Hematopoietic multipotent progenitor cell (in vitro differentiated cells): ENCODE measurements at regions not wholly inside any gene's neighbourhood (a gene's known extent, or its start where the extent isn't known, plus 50 kb on each side); places are given as distances from the start of the nearest gene placed in this dataset.
"Not testable (repeated sequence)": the region's sequence is repeated elsewhere in the genome, so short reads cannot be mapped to it uniquely, and the experiment has no call there.

ENCODE experiments used
- DNase-seq, 3 donors: peaks; one replicate each; pipeline ENCODE4 v3.0.0-alpha.2; 2011 to 2015; ENCODE audit warnings: low read depth in 2 of 3, low spot score in 2 of 3

DNA sequence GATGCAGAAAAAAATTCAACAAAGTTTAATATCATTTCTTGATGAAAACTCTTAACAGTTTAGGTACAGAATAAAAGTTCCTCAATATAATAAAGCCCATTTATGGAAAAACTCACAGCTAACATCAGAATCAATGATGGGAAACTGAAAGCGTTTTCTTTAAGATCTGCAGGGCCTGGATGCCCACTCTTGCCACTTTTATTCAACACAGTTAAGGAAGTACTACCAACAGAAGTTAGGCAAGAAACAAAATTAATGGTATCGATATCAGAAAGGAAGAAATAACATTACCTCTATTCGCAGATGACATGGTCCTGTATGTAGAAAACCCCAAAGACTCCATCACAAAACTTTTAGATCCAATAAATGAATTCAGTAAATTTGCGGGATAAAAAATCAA, 542.4 kb upstream of the RGMB start:
- DNase-seq, result no peak

DNA sequence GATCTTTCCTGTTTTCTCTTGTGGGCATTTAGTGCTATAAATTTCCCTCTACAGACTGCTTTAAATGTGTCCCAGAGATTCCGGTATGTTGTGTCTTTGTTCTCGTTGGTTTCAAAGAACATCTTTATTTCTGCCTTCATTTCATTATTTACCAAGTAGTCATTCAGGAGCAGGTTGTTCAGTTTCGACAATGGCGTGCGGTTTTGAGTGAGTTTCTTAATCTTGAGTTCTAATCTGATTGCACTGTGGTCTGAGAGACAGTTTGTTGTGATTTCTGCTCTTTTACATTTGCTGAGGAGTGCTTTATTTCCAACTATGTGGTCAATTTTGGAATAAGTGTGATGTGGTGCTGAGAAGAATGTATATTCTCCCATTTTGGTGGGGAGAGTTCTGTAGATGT, 535.7 kb upstream of the RGMB start:
- not testable (repeated sequence) for DNase-seq

DNA sequence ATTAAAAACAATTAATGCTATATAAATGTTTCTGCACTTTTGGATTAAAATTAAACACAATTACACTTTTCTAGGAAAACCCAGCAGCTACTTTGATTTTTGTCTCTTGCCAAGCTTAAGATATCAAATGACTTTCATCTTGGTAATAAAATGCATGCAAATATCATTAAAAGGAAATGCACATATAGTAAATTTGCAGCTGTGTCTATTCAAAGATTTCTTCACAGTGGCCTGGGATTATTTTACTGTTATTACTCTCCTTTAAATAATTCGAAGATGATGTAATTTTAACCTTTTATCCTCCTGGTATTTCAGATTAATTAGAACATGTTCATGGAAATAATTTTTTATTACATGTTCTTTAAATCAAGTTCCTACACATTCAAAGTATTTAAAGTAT, 529.5 kb upstream of the RGMB start:
- DNase-seq, result no peak

DNA sequence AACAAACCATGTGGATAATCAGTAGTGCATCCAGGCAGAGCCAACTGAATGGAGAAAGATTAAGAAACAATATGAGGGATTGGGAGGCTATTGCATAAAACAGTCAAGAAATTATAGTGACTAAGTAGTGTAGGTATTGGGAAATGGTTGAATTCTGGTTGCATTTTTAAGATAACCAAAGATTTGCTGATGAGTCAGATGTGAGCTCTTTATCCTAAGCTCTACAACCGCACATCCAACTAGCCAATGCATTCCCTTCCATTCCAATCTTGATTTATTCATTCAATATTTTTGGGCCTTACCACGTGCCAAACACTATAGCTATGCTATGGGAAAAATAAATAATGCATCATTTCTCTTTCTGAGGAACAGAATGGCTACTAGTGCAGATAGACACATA, 524.5 kb upstream of the RGMB start:
- no peak for DNase-seq

DNA sequence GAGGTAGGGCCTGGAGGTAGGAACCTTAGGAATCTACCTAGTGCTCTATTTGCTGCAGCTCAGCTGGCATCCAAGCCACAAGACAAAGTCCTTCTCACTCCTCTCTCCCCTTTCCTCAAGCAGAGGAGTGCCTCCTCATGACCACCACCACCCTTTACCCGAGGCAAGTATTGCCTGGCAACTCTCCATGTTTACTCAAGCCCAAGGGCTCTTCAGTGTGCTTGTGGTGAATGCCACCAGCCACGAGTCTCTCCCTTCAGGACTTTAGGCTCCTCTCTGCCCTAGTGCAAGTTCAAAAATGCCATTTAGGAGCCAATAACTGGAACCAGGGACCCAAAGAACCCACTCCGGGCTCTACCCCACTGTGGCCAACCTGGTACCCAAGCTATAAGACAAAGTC, 514.5 kb upstream of the RGMB start:
- DNase-seq, result no peak

DNA sequence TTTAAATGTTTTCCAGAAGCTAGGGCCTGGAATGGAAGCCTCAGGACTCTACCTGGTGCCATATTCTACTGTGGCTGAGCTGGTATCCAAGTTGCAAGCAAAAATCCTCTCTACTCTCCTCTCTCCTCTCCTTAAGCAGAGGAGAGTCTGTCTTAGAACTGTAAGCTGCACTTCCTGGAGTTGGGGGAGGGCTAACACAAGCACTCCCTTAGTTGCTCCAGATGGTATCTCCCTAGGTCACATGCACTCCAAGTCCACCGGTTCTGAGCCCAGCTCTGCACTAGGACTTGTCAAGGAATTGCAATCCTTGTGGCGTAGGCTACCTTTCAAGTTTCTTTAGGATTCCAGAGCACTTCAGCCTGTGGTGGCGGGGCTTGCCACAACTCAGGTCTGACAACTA, 513.9 kb upstream of the RGMB start:
- DNase-seq, result no peak

DNA sequence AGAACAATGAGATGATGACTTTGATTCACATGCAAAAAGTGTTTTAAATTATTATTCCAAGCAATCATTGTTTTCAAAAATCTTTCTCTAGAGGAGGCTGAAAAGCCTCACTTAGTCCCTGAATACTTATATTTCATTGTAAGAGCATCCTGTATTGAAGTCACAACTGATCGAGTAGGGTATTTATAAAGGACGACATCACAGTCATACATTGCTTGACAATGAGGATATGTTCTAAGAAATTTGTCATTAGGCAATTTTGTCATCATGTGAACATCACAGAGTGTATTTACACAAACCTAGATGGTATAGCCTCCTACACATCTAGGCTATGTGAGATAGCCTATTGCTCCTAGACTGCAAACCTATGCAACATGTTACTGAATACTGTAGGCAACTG, 510.4 kb upstream of the RGMB start:
- DNase-seq, result no peak

DNA sequence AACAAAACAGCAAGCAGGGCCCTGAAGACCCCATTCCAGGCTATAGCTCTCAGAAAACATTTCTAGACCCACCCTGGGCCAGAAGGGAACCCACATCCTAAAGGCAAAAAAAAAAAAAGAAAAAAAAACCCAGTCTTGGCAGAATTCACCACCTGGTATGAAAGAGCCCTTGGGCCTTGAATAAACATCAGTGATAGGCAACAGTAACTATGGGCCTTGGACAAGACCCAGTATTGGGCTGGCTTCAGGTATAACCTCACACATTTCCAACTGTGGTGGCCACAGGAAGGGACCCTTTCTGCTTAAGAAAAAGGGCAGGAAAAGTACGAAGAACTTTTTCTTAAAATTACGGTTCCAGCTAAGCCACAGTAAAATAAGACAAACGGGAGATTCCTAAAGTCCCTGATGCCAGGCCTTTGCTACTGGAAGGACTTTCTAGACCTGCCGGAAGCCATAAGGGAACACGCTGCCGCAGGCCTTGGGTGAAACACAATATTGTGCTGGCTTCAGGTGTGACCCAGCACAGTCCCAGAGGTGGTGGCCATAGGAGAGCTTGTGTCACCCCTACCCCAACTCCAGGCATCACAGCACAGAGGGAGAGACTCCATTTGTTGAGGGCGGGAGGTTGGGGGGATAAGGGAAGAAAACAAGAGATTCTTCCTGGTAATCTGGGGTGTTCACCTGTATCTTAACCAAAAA, 505.2 kb upstream of the RGMB start:
- DNase-seq, result no peak

DNA sequence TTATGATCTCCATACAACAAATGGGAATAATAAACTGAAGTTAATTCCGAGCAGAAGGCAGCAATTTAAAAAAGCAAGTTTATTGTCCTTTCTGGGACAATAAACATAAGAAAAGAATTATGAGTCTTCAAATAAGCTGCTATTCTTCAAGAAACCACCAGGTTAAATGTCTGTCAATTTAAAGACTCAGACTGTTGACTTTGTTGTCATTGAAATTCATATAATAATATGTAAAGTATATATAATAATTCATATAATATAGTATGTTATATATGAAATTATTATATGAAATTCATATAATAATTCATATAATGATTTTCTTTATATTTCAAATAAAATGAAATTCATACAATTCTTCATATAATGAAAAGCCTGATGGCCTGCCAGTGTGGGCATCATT, 497.5 kb upstream of the RGMB start:
- no peak for DNase-seq

DNA sequence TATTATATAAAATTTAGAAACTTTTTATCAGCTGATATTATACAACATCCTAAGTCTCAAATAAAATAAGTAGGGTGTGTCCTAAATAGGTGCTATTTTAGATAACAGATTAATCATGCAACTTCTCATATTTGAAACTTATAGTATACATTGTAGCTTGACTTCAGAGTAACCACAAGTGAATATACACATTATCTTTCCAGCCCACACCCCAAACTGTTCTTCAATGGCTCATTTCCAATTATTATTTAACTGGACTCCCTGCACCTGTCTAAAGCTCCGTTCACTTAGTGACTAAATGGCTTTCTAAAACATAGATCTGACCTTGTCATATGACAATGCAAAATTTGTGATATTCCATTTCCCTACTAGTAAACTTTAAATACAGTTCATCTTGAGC, 490.9 kb upstream of the RGMB start:
- no peak for DNase-seq

DNA sequence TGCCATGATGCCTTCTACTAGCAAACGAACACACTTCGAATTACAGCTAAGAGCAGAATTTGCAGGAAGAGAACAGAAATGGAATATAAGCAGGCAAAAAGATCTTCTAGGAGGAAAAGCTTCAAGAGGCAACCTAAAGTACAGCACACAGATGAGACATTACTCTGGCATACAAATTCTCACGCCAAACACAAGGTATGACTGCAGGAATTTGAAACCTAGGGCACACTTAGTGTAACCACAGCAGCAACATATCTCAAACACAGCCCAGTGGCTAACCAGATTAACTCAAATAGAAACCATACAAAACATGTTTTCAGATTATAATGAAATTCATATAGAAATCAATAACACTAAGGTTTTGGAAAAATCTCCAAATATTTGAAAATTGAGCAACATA, 481.0 kb upstream of the RGMB start:
- DNase-seq, result no peak

DNA sequence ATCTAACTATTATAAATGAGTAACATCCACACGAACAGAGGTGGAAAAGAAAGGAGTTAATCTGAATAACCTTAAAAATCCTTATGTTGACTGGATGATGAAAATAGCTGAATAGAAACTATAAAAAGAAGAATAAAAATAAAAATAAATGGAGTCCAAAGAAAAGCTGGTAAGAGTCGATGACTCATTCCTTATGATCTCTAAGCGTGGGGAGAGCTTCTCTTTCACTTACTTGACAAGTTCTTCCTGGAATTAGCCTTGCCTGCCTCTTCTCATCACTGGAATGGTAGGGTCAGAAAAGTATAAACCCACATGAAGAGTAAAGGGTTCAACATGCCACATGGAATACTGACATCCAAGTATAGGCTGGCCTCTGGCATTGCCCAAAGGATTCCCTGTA, 477.0 kb upstream of the RGMB start:
- DNase-seq, result no peak

DNA sequence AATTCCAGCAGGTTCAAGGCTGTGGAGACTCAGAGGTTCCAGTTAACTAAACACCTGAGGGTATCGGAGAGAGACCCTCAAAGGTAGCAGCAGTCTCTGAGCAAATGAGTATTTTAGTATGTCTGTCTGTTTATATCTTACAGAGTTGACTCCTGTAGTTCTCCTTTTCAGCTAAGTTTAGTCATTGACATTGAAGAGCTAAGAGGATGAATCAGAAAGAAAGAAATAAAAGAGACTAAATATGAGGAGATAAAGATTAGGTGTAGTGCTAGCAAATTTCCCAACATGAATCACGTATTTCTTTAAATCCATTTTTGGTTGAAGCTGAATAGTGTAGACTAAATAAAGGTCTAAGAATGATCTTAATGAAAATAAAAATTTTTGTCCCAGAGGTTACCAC, 474.0 kb upstream of the RGMB start:
- DNase-seq, result no peak

DNA sequence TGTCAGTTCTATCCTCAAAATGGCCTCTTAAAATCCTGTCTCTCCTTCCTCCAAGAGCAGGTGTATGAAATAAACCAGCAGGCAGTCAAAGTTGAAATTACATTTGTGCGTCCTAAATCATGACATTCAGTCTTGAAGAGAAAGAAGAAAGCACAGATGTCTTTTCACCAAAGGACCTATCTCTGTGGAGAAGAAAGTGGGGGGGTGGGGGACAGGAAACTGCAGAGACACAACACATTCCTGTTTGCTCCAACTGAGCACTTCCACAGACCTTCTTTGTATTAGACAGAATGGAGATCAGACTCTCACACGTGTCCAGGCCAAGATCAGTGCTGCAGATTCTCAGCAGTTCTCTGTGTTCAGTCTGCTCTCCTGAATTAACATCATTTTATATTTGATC, 471.9 kb upstream of the RGMB start:
- DNase-seq, result no peak

DNA sequence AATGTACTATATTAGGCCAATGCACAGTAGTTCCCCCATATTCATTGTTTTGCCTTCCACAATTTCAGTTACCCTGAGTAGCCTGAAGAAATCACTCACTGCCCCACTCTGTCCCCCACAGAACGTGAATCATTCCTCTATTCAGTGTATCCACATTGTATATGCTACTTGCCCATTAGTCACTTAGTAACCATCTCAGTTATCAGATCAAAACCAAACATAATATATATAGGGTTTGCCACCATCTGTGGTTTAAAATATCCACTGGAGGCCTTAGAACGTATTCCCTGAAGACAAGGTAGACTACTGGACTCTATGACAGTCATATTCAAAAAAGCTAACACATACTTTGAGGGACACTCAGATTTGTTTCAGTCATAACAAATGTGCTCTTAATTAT, 465.7 kb upstream of the RGMB start:
- DNase-seq, result no peak

DNA sequence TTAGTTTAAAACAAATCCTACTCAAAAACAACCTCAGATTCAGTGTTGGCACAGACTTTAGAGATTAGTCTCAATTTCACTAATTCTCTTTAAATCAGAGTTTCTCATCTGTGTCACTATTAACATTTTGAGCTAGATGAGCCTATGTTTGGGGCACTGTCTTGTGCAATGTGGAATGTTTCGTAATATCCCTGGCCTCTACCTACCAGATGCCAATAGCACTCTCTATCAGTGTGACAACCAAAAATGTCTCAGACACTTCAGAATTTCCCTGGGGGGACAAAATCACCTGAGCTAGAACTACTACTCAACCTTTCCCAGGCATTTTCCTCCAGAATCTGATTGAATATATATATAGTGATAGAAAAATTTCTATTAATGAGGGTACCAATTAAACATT, 465.2 kb upstream of the RGMB start:
- DNase-seq, result no peak

DNA sequence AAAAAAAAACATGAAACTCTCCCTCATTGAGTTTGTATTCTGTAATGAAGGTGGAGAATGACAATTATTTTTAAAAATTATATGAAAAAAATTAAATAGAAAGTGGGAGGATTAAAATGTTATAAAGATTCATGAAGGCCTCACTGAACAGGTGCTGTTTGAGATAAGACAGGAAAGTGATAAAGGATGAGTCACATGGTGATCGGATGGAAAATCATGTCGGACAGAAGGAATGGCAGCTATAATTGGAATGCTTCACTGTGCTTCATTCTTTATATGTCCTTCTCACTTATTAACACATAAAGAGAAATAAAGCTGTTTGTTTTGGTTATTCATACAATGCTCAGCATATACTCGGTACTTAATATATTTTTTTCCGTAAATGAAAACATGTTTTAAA, 464.5 kb upstream of the RGMB start:
- DNase-seq, result no peak

DNA sequence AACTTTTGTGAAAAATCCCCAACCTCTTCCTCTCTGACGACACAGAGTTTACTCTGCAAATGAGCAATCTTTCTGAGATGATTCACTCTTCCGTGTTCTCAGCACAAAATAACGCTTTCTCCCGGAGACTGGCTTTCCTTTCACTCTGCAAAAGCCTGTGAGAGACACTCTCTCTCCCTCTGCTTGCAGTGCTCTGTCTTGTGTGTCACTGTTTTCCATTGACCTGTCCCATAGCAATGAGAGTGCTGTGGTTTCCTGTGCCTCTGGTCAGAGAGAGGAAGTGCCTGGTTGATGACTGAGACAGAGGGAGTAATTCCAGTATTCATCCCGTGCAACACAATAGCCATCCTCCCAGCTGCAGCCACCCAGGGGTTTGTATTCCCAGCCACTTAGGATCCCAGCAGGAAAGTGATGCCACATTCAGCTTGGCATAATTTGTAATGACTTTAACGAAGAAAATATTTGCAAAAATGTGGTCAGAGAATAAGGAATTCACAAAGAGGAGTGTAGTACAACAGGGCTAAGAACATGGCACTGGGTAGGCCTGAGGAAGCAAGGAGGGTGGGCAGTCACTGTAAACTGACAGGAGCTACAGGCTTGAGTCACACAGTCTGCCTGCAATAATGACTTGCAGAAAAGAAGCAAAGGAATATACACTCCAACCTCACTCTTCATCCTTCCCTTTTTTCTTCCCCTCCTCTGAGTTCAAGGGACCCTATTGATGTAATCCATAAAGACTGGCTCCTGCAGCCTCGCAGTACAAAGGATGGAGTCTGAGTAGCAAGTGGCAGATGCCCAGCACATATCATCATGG, 463.5 kb upstream of the RGMB start:
- no peak for DNase-seq

DNA sequence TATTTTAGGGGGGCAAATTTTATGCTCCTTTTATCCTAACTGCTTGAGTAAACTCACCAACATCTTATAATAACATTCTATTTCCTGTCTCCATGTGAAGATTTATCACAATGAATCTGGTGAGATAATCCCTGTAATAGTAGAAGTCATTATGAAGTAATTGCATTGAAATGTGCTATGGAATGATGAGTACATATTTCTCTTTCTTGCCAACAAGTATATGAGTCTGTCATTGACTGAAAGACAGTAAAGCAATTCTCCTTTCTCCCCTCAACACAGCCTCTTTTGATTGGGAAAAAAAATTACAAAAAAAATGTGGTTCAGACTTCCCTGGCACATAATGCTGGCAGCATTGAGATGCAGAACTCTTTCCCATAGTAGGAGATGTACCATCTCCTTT, 459.2 kb upstream of the RGMB start:
- no peak for DNase-seq

DNA sequence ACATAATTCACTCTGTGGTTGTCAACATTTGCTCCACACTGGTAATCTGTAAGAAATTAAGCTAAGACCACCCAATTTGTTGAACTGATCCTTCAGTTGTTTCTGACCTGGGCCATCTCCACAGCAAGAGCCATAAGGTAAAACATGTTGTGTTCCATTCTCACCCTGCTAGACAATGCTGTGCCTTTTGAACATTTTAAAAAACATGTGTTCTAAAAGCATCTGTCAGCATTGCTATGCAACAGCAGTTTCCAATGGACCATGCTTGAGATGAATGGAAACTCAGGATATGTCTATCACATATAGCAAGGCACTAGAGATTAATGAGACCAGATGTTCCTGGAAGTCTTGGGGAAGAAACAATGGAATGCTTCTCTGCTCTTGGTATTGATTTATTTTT, 455.1 kb upstream of the RGMB start:
- DNase-seq, result no peak

DNA sequence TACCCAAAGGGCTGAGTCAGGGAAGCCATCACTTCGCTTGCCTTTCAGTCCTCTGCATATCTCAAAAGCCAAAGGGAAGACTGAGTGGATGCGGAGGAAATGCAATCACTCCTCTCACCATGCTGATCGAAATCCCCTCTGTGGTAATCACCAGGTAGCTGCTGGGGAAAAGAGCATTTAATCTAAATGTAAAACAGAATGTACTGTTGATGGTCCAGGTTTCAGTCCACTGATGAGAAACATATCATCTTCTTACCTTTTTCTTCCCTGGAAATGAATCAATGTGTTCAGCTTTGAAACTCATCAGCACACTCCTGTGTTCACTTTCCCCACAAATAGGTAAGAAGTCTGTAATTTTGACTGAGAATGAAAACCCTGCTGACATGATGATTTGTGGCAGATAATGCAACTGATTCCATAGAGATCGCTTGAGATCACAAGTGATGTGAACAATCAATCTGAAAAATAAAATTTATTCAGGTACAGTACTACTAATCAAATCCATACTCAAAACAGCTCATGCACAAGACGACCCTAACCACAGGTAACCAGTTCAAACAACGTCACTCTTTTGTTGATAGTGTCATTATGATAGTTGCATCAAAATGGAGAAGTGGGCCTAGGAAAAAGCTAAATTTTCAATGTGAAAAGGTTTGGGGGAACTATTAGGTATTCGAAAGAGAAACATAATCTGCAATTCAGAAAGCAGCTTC, 454.0 kb upstream of the RGMB start:
- no peak for DNase-seq

DNA sequence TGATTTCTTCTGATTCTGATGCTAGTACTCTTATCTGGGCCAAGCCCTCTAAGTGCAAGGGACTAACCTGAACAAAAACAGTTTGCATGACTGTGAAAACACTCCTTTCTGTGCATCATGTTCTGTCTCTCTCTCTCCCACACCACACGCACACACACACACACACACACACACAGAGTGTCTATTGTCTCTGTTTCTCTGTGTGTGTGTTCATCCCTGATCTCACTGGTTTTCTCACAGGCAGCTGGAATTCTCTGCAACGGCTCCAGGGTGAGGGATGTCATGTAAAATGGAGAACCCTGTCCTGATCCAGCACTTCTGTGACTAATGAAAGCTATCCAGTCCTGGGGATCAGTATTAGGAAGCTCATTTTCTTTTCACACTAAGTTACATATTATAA, 453.1 kb upstream of the RGMB start:
- DNase-seq, result no peak
